MCF 10A (cell line): ENCODE measurements at regions not wholly inside any gene's neighbourhood (a gene's known extent, or its start where the extent isn't known, plus 50 kb on each side); places are given as distances from the start of the nearest gene placed in this dataset.
"Not testable (repeated sequence)": the region's sequence is repeated elsewhere in the genome, so short reads cannot be mapped to it uniquely, and the experiment has no call there.

Experiments
- BruUV-seq: library from RNA; stranded (reverse); fragments of 400-500 nt; replicated peaks from 2 replicates; lab custom pipeline; 2021; lab: Mats Ljungman, UMichigan
- CTCF ChIA-PET: fragments of 300-600 bp; sonication (Branson Sonifier 250); formaldehyde crosslinking; extraction: SDS; loops from one replicate; lab custom pipeline; 2021; ENCODE audit warnings: antibody characterized with exemption, inconsistent platforms; lab: Yijun Ruan, JAX
- POLR2A ChIA-PET: fragments of 300-600, 350-650 bp; sonication (Branson Sonifier 250); formaldehyde crosslinking; extraction: SDS; loops from one replicate; lab custom pipeline; 2020; ENCODE audit warnings: antibody characterized with exemption, inconsistent platforms; lab: Yijun Ruan, JAX
- DNase-seq: peaks from one replicate; pipeline ENCODE4 v3.0.0-alpha.2; 2018; ENCODE audit not compliant: unreplicated experiment
- H3K27ac Mint-ChIP-seq: one replicate; pipeline ENCODE4 v1.8.0; 2022; ENCODE audit warnings: mild to moderate bottlenecking, low read depth, mixed read lengths; ENCODE audit not compliant: unreplicated experiment
- H3K27me3 Mint-ChIP-seq: one replicate; pipeline ENCODE4 v1.8.0; 2022; ENCODE audit warnings: mixed read lengths; ENCODE audit not compliant: insufficient read depth, unreplicated experiment
- H3K36me3 Mint-ChIP-seq: one replicate; pipeline ENCODE4 v1.8.0; 2022; ENCODE audit warnings: mild to moderate bottlenecking, moderate library complexity, mixed read lengths; ENCODE audit not compliant: insufficient read depth, unreplicated experiment
- H3K4me1 Mint-ChIP-seq: one replicate; pipeline ENCODE4 v1.8.0; 2022; ENCODE audit warnings: mixed read lengths; ENCODE audit not compliant: insufficient read depth, unreplicated experiment
- H3K4me3 Mint-ChIP-seq: one replicate; pipeline ENCODE4 v1.8.0; 2022; ENCODE audit warnings: mild to moderate bottlenecking, moderate library complexity, mixed read lengths; ENCODE audit not compliant: unreplicated experiment
- H3K9me3 Mint-ChIP-seq: one replicate; pipeline ENCODE4 v1.8.0; 2022; ENCODE audit warnings: mixed read lengths; ENCODE audit not compliant: unreplicated experiment
- intact Hi-C: fragments of 100-400 bp; cut with micrococcal nuclease; formaldehyde crosslinking; loops from 2 replicates; pipeline ENCODE4 v1.14.1; 2022
- TF ChIP-seq, protein P1 (sequence below): fragments of 200-600 bp; IDR thresholded peaks from one replicate; pipeline ENCODE4 v1.8.0; 2022; ENCODE audit warnings: antibody characterized with exemption, mild to moderate bottlenecking; ENCODE audit not compliant: unreplicated experiment

DNA sequence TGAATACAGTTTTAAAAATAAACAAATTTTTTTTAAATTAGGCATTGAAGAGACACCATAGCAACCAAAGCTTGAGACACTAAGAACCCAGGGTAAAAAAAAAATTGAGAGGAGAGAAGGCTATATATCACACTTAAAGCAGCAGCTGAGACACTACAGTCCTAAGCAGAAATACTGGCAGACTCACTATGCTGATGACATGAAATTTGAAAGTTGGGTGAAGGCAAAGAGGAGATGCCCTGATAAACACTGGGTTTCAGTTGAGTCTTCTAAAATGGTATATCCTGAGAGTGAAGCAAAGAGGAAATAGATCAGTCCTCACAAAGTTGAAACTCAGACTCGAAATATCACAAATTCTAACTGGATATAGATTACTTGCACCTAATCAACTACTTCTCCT is 419.9 kb upstream of the CDH9 start:
- H3K36me3 Mint-ChIP-seq, result no peaks in the 10 kb centered on the region
- DNase-seq, result no peak
- CTCF ChIA-PET, result no interaction called here
- H3K27me3 Mint-ChIP-seq, result no peaks in the 10 kb centered on the region
- no peak overlapping the region for H3K27ac Mint-ChIP-seq
- intact Hi-C loops, result no loop called here
- no peak overlapping the region for H3K4me3 Mint-ChIP-seq
- TF ChIP-seq, protein P1, sequence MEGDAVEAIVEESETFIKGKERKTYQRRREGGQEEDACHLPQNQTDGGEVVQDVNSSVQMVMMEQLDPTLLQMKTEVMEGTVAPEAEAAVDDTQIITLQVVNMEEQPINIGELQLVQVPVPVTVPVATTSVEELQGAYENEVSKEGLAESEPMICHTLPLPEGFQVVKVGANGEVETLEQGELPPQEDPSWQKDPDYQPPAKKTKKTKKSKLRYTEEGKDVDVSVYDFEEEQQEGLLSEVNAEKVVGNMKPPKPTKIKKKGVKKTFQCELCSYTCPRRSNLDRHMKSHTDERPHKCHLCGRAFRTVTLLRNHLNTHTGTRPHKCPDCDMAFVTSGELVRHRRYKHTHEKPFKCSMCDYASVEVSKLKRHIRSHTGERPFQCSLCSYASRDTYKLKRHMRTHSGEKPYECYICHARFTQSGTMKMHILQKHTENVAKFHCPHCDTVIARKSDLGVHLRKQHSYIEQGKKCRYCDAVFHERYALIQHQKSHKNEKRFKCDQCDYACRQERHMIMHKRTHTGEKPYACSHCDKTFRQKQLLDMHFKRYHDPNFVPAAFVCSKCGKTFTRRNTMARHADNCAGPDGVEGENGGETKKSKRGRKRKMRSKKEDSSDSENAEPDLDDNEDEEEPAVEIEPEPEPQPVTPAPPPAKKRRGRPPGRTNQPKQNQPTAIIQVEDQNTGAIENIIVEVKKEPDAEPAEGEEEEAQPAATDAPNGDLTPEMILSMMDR, result no peak
- no peaks in the 10 kb centered on the region for H3K4me1 Mint-ChIP-seq
- no peaks in the 10 kb centered on the region for H3K9me3 Mint-ChIP-seq
- BruUV-seq, result no TSS peak
- POLR2A ChIA-PET, result no interaction called here

DNA sequence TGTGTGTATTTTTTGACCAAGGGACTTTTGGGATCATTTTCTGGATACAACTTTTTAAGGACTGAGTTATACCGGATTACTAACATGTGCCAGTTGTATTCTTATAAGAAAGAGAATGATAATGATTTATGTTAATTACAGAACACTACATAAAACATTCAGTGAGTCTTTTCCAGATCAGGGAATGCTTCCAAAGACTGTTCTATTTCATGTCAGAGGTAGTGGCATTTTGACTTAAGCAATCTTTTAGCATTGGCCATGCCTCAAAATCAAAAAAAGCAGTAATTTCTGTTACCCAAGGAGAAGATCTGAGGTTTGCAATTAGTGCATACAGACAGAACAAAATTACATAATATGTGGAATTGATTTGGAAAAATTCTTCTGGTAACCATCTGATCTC is 413.0 kb upstream of the CDH9 start:
- Mint-ChIP-seq H3K27ac (no peak overlapping the region), H3K36me3 (no peaks in the 10 kb centered on the region), H3K4me3 (no peak overlapping the region), H3K4me1 (peaks cover 6% of the 10 kb centered on the region), H3K9me3 (no peaks in the 10 kb centered on the region), H3K27me3 (no peaks in the 10 kb centered on the region)
- intact Hi-C loops, result no loop called here
- ChIA-PET CTCF (no interaction called here), POLR2A (no interaction called here)
- BruUV-seq, result no TSS peak
- no peak for DNase-seq
- TF ChIP-seq, protein P1, result no peak

DNA sequence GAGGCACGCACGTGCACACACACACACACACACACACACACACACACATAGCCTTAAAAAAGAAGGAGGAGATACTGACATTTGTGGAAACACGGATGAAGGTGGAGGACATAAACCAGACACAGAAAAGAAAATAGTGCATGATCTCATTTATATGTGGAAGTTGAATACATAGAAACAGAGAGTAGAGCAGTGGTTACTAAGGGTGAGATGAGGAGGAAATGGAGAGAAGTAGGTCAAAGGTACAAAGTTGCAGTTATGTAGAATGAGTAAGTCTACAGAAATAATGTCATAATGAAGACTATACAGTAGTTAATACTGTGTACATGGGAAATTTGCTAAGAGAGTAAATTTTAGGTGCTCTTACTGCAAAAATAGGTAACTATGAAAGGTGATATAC is 412.2 kb upstream of the CDH9 start:
- DNase-seq, result no peak
- Mint-ChIP-seq H3K9me3 (no peaks in the 10 kb centered on the region), H3K36me3 (no peaks in the 10 kb centered on the region), H3K27me3 (no peaks in the 10 kb centered on the region), H3K4me3 (no peak overlapping the region), H3K4me1 (peaks cover 6% of the 10 kb centered on the region), H3K27ac (no peak overlapping the region)
- BruUV-seq, result no TSS peak
- TF ChIP-seq, protein P1, result no peak
- POLR2A ChIA-PET, result no interaction called here
- CTCF ChIA-PET, result no interaction called here
- intact Hi-C loops, result no loop called here

DNA sequence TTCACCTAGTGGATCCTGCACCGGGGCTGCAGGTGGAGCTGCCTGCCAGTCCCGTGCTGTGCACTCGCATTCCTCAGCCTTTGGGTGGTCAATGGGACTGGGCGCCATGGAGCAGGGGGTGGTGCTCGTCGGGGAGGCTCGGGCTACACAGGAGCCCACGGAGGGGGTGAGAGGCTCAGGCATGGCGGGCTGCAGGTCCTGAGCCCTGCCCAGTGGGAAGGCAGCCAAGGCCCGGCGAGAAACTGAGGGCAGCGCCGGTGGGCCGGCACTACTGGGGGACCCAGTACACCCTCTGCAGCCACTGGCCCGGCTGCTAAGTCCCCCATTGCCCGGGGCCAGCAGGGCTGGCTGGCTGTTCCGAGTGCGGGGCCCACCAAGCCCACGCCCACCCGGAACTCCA is 401.0 kb upstream of the CDH9 start:
- H3K4me1 Mint-ChIP-seq, CTCF ChIA-PET, intact Hi-C loops, H3K27me3 Mint-ChIP-seq, BruUV-seq, H3K27ac Mint-ChIP-seq, H3K4me3 Mint-ChIP-seq, H3K36me3 Mint-ChIP-seq, DNase-seq, H3K9me3 Mint-ChIP-seq: not testable (repeated sequence)
- POLR2A ChIA-PET, result interaction anchor here (0.7 kb wide), 1 partner anchor 359 kb away, joined by 4 read pairs; no protein-coding TSS in a partner anchor
